GM23338 (cell line): ENCODE measurements at regions not wholly inside any gene's neighbourhood (a gene's known extent, or its start where the extent isn't known, plus 50 kb on each side); places are given as distances from the start of the nearest gene placed in this dataset.

Source experiments
- ATAC-seq: fragments of 200-7000 bp; cut with Tn5 transposase; 3 replicates; pipeline ENCODE4 v1.9.1; 2020
- DNase-seq: peaks from one replicate; pipeline ENCODE4 v3.0.0-alpha.2; 2015; ENCODE audit warnings: low spot score
- H2AFZ ChIP-seq: fragments of 200-600 bp; sonication (generic); 2 replicates; pipeline ENCODE4 v1.8.0; 2016; ENCODE audit warnings: antibody characterized with exemption, mild to moderate bottlenecking, moderate library complexity
- H3F3A ChIP-seq: fragments of 200-600 bp; sonication (generic); replicated peaks from 2 replicates; pipeline ENCODE4 v1.8.0; 2017; ENCODE audit warnings: antibody characterized with exemption, mixed run types, low read depth
- H3K27ac ChIP-seq: fragments of 200-600 bp; sonication (generic); 2 replicates; pipeline ENCODE4 v1.6.1; 2016; ENCODE audit warnings: low read depth
- H3K27me3 ChIP-seq: fragments of 200-600 bp; sonication (generic); 2 replicates; pipeline ENCODE4 v1.8.0; 2016; ENCODE audit warnings: mild to moderate bottlenecking, mixed run types, moderate library complexity; ENCODE audit not compliant: insufficient read depth
- H3K36me3 ChIP-seq: fragments of 200-600 bp; sonication (generic); 2 replicates; pipeline ENCODE4 v1.8.0; 2016; ENCODE audit warnings: mild to moderate bottlenecking; ENCODE audit not compliant: insufficient read depth
- H3K4me1 ChIP-seq: fragments of 200-600 bp; sonication (generic); 2 replicates; pipeline ENCODE4 v1.8.0; 2016; ENCODE audit warnings: mild to moderate bottlenecking, moderate library complexity; ENCODE audit not compliant: insufficient read depth
- H3K4me2 ChIP-seq: fragments of 200-600 bp; sonication (generic); 2 replicates; pipeline ENCODE4 v1.7.1; 2017; ENCODE audit warnings: mixed run types
- H3K4me3 ChIP-seq: fragments of 200-600 bp; sonication (generic); 2 replicates; pipeline ENCODE4 v1.6.1; 2016; ENCODE audit warnings: mixed run types
- H3K79me2 ChIP-seq: fragments of 200-600 bp; sonication (generic); replicated peaks from 2 replicates; pipeline ENCODE4 v1.8.0; 2017; ENCODE audit warnings: mild to moderate bottlenecking; ENCODE audit not compliant: insufficient read depth
- H3K9me2 ChIP-seq: fragments of 200-600 bp; sonication (generic); 2 replicates; pipeline ENCODE4 v1.8.0; 2017; ENCODE audit not compliant: insufficient read depth
- H4K20me1 ChIP-seq: fragments of 200-600 bp; sonication (generic); replicated peaks from 2 replicates; pipeline ENCODE4 v1.8.0; 2017; ENCODE audit warnings: mild to moderate bottlenecking; ENCODE audit not compliant: insufficient read depth
- H3K27ac Mint-ChIP-seq: 2 replicates; pipeline ENCODE4 v1.8.0; 2020; ENCODE audit warnings: inconsistent platforms, mild to moderate bottlenecking, moderate library complexity, mixed read lengths
- H3K27me3 Mint-ChIP-seq: 3 replicates; pipeline ENCODE4 v1.8.0; 2022; ENCODE audit warnings: low read depth, mild to moderate bottlenecking, moderate library complexity, mixed read lengths, inconsistent platforms; ENCODE audit not compliant: insufficient read depth, poor library complexity
- H3K36me3 Mint-ChIP-seq: 3 replicates; pipeline ENCODE4 v1.8.0; 2021; ENCODE audit warnings: low read depth, mild to moderate bottlenecking, inconsistent platforms, moderate library complexity, mixed read lengths
- H3K4me1 Mint-ChIP-seq: 3 replicates; pipeline ENCODE4 v1.8.0; 2020; ENCODE audit warnings: mild to moderate bottlenecking, inconsistent platforms, mixed read lengths
- H3K4me3 Mint-ChIP-seq: 3 replicates; pipeline ENCODE4 v1.8.0; 2021; ENCODE audit warnings: moderate library complexity, mild to moderate bottlenecking, inconsistent platforms, mixed read lengths
- H3K9me3 Mint-ChIP-seq: 3 replicates; pipeline ENCODE4 v1.8.0; 2020; ENCODE audit warnings: moderate library complexity, mild to moderate bottlenecking, inconsistent platforms, mixed read lengths
- CREB1 ChIP-seq: fragments of 250-450 bp; sonication (Bioruptor Pico); IDR thresholded peaks from 2 replicates; pipeline ENCODE4 v1.5.0; 2020; ENCODE audit warnings: low read depth, mild to moderate bottlenecking, moderate library complexity
- CTCF ChIP-seq, 2 experiments: fragments of 200-600 bp in 1 of 2; sonication (generic) in 1 of 2; conservative IDR thresholded peaks; 2 replicates each; pipeline versions ENCODE4 v1.5.1 to v1.6.1; 2016 to 2017; ENCODE audit warnings: antibody characterized with exemption in 2 of 2, low read depth in 2 of 2, mild to moderate bottlenecking in 2 of 2, moderate library complexity in 1 of 2
- ETS1 ChIP-seq: IDR thresholded peaks from 2 replicates; pipeline ENCODE4 v1.6.1; 2016; ENCODE audit warnings: antibody characterized with exemption
- EZH2 ChIP-seq: fragments of 200-600 bp; sonication (generic); IDR thresholded peaks from one replicate; pipeline ENCODE4 v1.8.0; 2017; ENCODE audit warnings: antibody characterized with exemption, mild to moderate bottlenecking, low read depth; ENCODE audit not compliant: unreplicated experiment
- JUNB ChIP-seq: IDR thresholded peaks from one replicate; pipeline ENCODE4 v1.6.1; 2016; ENCODE audit warnings: antibody characterized with exemption; ENCODE audit not compliant: unreplicated experiment
- NANOG ChIP-seq: IDR thresholded peaks from 2 replicates; pipeline ENCODE4 v1.6.1; 2016; ENCODE audit warnings: antibody characterized with exemption, borderline replicate concordance
- POLR2AphosphoS5 ChIP-seq: IDR thresholded peaks from 2 replicates; pipeline ENCODE4 v1.6.1; 2016; ENCODE audit warnings: antibody characterized with exemption, low read depth
- REST ChIP-seq: IDR thresholded peaks from one replicate; pipeline ENCODE4 v1.6.1; 2018; ENCODE audit warnings: antibody characterized with exemption; ENCODE audit not compliant: unreplicated experiment
- STAT1 ChIP-seq: IDR thresholded peaks from one replicate; pipeline ENCODE4 v1.6.1; 2016; ENCODE audit warnings: antibody characterized with exemption; ENCODE audit not compliant: unreplicated experiment
- ZNF114 ChIP-seq: fragments of 250-450 bp; sonication (Bioruptor Pico); IDR thresholded peaks from 2 replicates; pipeline ENCODE4 v1.5.0; 2020; ENCODE audit warnings: mild to moderate bottlenecking, moderate library complexity
- ZNF331 ChIP-seq: fragments of 250-450 bp; sonication (Bioruptor Pico); IDR thresholded peaks from 2 replicates; pipeline ENCODE4 v1.5.0; 2020; ENCODE audit warnings: low read depth, mild to moderate bottlenecking, moderate library complexity

GRCh38 chr9:28079677-28080076 lies 506.4 kb upstream of the C9orf72 start (continued):
- TF ChIP-seq ZNF331 (CRISPR knock-in tag) (no peak), STAT1 (no peak), REST (no peak), ETS1 (no peak), CREB1 (CRISPR knock-in tag) (no peak), ZNF114 (CRISPR knock-in tag) (no peak), EZH2 (no peak), POLR2AphosphoS5 (no peak)

- ATAC-seq, result no peak
- no peaks in the 10 kb centered on the region for H3K4me1 ChIP-seq
- no peak overlapping the region for H3K4me2 ChIP-seq
- H3K4me3 ChIP-seq, result no peak overlapping the region
- no peaks in the 10 kb centered on the region for H3K79me2 ChIP-seq
- no peaks in the 10 kb centered on the region for H3K36me3 ChIP-seq
- no peak overlapping the region for H3K27ac Mint-ChIP-seq
- no peak overlapping the region for H3K27ac ChIP-seq
- H3K27me3 Mint-ChIP-seq, result no peaks in the 10 kb centered on the region
- TF ChIP-seq JUNB (no peak), NANOG (no peak), EZH2 (no peak), CTCF (conservative IDR thresholded peaks at IDR 0.05; ENCODE audit: low read depth in 2 of 2) (no peak), POLR2AphosphoS5 (no peak)
- no peaks in the 10 kb centered on the region for H3K27me3 ChIP-seq
- H3K9me3 Mint-ChIP-seq, result no peaks in the 10 kb centered on the region
- H3K4me1 Mint-ChIP-seq, result peaks cover 4% of the 10 kb centered on the region; the same call in 1 of the 3 replicates
- H3K36me3 Mint-ChIP-seq, result no peaks in the 10 kb centered on the region
- no peak overlapping the region; the same call in 1 of the 2 replicates for H2AFZ ChIP-seq
- DNase-seq, result no peak
- H3K9me2 ChIP-seq, result peaks cover 2% of the 10 kb centered on the region; the same call in 1 of the 2 replicates
- H4K20me1 ChIP-seq, result no peaks in the 10 kb centered on the region
- no peaks in the 10 kb centered on the region for H3F3A ChIP-seq
- H3K4me3 Mint-ChIP-seq, result no peak overlapping the region
Observed at GRCh38 chr9:28082671-28083070, 509.4 kb upstream of the C9orf72 start.
